ENCODE measurements at regions not wholly inside any gene's neighbourhood (a gene's known extent, or its start where the extent isn't known, plus 50 kb on each side); places are given as distances from the start of the nearest gene placed in this dataset.

GRCh38 chr17:77793971-77794235 is 164.6 kb upstream of the TNRC6C start:
- TF ChIP-seq CTCF (IDR thresholded peaks at IDR 0.05; ENCODE audit: low read depth, low read length), result no peak
- TF ChIP-seq EZH2phosphoT487 (IDR thresholded peaks at IDR 0.05; ENCODE audit: low read depth), result no peak

Measured in OCI-LY3 (cell line).